ENCODE measurements at regions not wholly inside any gene's neighbourhood (a gene's known extent, or its start where the extent isn't known, plus 50 kb on each side); places are given as distances from the start of the nearest gene placed in this dataset.

DNA sequence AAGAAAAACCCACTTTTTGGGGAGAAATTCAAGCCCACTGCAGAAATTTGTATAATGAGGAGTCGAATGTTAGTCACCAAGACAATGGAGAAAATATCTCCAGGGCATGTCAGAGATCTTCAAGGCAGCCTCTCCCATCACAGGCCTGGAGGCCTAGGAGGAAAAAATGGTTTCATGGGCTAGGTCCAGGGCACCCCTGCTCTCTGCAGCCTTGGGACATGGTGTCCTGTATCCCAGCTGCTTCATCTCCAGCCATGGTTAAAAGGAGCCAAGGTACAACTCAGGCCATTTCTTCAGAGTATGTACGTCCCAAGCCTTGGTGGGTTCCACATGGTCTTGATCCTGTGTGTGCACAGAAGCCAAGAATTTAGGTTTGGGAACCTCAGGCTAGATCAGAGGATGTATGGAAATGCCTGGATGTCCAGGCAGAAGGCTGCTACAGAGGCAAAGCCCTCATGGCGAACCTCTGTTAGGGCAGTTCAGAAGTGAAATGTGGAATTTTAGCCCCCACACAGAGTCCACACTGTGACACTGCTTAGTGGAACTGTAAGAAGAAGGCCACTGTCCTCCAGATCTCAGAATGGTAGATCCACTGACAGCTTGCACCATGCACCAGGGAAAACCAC, 561.4 kb downstream of the ISL1 start:
- Histone ChIP-seq H3K4me3 (no peak overlapping the region), H3K27ac (no peak overlapping the region), H3K36me3 (no peaks in the 10 kb centered on the region), H3K9me3 (no peaks in the 10 kb centered on the region), H3K27me3 (no peaks in the 10 kb centered on the region), H3K4me1 (no peaks in the 10 kb centered on the region)
- DNase-seq: no peak
- TF ChIP-seq, protein P1, sequence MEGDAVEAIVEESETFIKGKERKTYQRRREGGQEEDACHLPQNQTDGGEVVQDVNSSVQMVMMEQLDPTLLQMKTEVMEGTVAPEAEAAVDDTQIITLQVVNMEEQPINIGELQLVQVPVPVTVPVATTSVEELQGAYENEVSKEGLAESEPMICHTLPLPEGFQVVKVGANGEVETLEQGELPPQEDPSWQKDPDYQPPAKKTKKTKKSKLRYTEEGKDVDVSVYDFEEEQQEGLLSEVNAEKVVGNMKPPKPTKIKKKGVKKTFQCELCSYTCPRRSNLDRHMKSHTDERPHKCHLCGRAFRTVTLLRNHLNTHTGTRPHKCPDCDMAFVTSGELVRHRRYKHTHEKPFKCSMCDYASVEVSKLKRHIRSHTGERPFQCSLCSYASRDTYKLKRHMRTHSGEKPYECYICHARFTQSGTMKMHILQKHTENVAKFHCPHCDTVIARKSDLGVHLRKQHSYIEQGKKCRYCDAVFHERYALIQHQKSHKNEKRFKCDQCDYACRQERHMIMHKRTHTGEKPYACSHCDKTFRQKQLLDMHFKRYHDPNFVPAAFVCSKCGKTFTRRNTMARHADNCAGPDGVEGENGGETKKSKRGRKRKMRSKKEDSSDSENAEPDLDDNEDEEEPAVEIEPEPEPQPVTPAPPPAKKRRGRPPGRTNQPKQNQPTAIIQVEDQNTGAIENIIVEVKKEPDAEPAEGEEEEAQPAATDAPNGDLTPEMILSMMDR (IDR thresholded peaks at IDR 0.05): no peak
- TF ChIP-seq POLR2A (IDR thresholded peaks at IDR 0.05): no peak

DNA sequence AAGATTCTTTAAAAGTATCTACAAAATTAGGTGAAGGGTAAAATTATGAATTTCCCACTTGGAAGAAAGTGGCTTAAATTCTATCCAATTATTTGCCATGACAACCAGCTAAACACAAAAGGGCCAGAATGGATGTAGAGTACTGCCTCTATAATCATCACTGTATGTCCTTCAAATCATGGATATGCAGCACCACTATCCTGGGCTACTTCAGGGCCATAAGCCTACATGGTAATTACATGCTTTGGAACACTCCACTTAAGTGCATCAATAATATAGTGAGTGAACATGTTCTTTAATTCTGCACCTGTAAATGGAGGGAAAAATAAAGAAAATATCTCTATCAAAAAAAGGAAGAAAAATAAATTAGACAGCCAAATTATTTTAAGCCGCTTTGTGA, 575.2 kb downstream of the ISL1 start:
- Histone ChIP-seq H3K27ac (no peak overlapping the region), H3K4me1 (no peaks in the 10 kb centered on the region), H3K36me3 (no peaks in the 10 kb centered on the region), H3K9me3 (no peaks in the 10 kb centered on the region), H3K4me3 (no peak overlapping the region), H3K27me3 (no peaks in the 10 kb centered on the region)
- DNase-seq: no peak
- no peak for TF ChIP-seq POLR2A (IDR thresholded peaks at IDR 0.05)

DNA sequence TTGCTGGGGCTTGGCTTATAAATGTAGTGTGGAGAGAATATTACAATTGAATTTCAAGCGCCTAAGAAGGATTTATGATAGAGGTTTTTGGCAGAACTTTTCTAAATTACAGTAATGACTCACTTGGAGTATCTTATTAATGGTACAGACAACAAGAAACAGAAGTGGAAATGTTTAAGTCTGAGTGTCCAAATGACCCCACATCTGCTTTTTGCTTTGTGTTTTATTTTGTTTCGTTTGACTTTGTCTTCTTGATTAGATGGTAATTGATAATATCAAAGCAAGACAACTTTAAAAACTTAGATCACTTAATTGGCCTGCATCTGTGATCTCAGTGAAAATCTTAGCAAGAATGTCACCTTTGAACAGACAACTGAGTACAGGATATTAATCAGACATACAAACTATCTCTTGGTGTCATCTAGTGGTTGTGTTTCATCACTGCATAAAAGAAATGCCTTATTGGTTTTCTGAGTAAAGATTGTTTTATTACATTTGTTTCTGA, 577.4 kb downstream of the ISL1 start:
- Histone ChIP-seq H3K27me3 (no peaks in the 10 kb centered on the region), H3K9me3 (no peaks in the 10 kb centered on the region), H3K4me3 (no peak overlapping the region), H3K4me1 (no peaks in the 10 kb centered on the region), H3K36me3 (no peaks in the 10 kb centered on the region), H3K27ac (no peak overlapping the region)
- no peak for DNase-seq
- TF ChIP-seq, protein P1 (IDR thresholded peaks at IDR 0.05): peak in 4 of 6 experiments; percentile 6 to 62 (median 54)
- TF ChIP-seq POLR2A (IDR thresholded peaks at IDR 0.05): no peak

DNA sequence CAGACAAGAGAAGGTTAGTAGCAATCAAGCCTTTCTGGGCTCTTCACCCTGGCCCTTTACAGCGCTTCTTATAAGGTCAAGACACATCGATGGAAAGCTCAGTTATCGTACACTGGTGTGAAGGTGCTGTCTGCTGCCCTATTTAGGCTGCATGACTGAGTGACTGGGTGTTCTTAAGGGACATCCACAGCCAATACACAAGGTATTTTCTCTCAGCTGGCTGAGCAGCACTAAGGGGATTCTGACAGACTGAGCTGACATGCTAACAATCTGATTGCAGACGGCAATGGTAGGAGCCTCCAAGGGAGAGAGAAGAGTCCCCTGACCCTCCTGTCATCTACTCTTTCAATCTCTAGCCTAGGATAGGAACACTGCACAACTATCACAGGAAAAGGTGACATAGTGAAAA, 577.9 kb downstream of the ISL1 start:
- Histone ChIP-seq H3K36me3 (no peaks in the 10 kb centered on the region), H3K27ac (no peak overlapping the region), H3K9me3 (no peaks in the 10 kb centered on the region), H3K4me3 (no peak overlapping the region), H3K4me1 (no peaks in the 10 kb centered on the region), H3K27me3 (no peaks in the 10 kb centered on the region)
- TF ChIP-seq, protein P1 (IDR thresholded peaks at IDR 0.05): no peak
- TF ChIP-seq POLR2A (IDR thresholded peaks at IDR 0.05): no peak
- no peak for DNase-seq

DNA sequence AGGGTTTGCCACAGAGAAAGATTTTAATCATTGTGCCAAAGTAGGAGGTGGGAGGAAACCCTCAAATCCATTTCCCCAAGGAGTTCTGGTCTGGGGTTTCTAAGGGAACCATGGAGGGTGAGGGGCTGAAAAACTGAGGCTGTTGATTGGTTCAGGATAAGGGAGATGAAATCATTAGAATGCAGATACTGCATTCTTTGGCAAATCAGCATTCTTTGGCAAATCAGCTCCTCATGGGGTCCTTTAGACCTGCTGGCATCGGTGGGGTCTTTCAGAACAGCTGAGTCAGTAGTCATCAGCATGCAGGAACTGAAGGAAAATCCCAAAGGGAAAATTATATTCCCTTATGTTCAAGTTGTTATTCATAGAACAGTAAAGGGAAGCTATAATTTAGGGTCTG, 585.5 kb downstream of the ISL1 start:
- no peak for TF ChIP-seq POLR2A (IDR thresholded peaks at IDR 0.05)
- TF ChIP-seq, protein P1 (IDR thresholded peaks at IDR 0.05): no peak
- H3K4me3 ChIP-seq: no peak overlapping the region
- H3K27ac ChIP-seq: no peak overlapping the region
- H3K9me3 ChIP-seq: no peaks in the 10 kb centered on the region
- H3K27me3 ChIP-seq: no peaks in the 10 kb centered on the region
- no peak for DNase-seq
- H3K4me1 ChIP-seq: no peaks in the 10 kb centered on the region
- H3K36me3 ChIP-seq: no peaks in the 10 kb centered on the region

DNA sequence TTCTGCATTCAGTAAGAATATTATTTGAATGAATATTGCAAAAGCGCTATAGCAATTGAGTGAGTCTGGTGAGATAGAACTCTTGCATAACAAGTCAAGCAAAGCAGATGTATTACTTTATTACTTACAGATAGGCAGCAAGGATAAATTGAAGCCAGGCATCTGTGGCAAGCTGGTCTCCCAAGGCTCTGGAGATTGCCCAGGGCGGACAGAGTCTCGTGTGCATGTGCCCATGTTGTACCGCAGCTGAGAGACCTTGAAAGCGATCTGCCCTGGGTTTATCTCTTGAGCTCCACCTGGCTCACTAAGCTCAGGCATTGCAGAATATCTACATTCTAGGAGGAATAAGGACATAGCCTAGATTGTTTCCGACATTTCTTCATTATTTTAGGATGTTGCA, 591.6 kb downstream of the ISL1 start:
- DNase-seq: no peak
- Histone ChIP-seq H3K4me3 (no peak overlapping the region), H3K27me3 (no peaks in the 10 kb centered on the region), H3K4me1 (no peaks in the 10 kb centered on the region), H3K27ac (no peak overlapping the region), H3K36me3 (no peaks in the 10 kb centered on the region), H3K9me3 (no peaks in the 10 kb centered on the region)
- no peak for TF ChIP-seq POLR2A (IDR thresholded peaks at IDR 0.05)
- TF ChIP-seq, protein P1 (IDR thresholded peaks at IDR 0.05): no peak
